Osteoblast (primary cell): ENCODE measurements at regions not wholly inside any gene's neighbourhood (a gene's known extent, or its start where the extent isn't known, plus 50 kb on each side); places are given as distances from the start of the nearest gene placed in this dataset.

Experiments used
- DNase-seq: peaks from one replicate; pipeline ENCODE4 v3.0.0; 2011; ENCODE audit warnings: low spot score, mixed read lengths; ENCODE audit not compliant: insufficient read length; ENCODE audit errors: missing footprints
- H2AFZ ChIP-seq: 2 replicates; pipeline ENCODE4 v1.6.0; 2011; ENCODE audit warnings: mild to moderate bottlenecking, low read length
- H3K27ac ChIP-seq: 2 replicates; pipeline ENCODE4 v1.5.1; 2011; ENCODE audit warnings: mild to moderate bottlenecking, low read depth, low read length, moderate library complexity
- H3K27me3 ChIP-seq: 2 replicates; pipeline ENCODE4 v1.6.0; 2012; ENCODE audit warnings: mild to moderate bottlenecking, control low read depth, inconsistent platforms, low read length, moderate library complexity; ENCODE audit not compliant: insufficient read depth
- H3K36me3 ChIP-seq: 2 replicates; pipeline ENCODE4 v1.5.1; 2011; ENCODE audit warnings: mild to moderate bottlenecking, low read length, control low read depth, moderate library complexity; ENCODE audit not compliant: insufficient read depth
- H3K4me1 ChIP-seq: 2 replicates; pipeline ENCODE4 v1.5.1; 2011; ENCODE audit warnings: mild to moderate bottlenecking, low read length, control low read depth, moderate library complexity; ENCODE audit not compliant: insufficient read depth
- H3K4me2 ChIP-seq: 2 replicates; pipeline ENCODE4 v1.6.0; 2011; ENCODE audit warnings: mild to moderate bottlenecking, low read length; ENCODE audit not compliant: insufficient read depth
- H3K4me3 ChIP-seq: fragments of 200-600 bp; sonication (generic); 3 replicates; pipeline ENCODE4 v1.5.1; 2012; ENCODE audit warnings: mild to moderate bottlenecking, low read length, inconsistent platforms; ENCODE audit not compliant: insufficient read depth
- H3K79me2 ChIP-seq: 2 replicates; pipeline ENCODE4 v1.6.0; 2012; ENCODE audit warnings: mild to moderate bottlenecking, low read length, control low read depth, inconsistent platforms; ENCODE audit not compliant: insufficient read depth
- H3K9me3 ChIP-seq: 2 replicates; pipeline ENCODE4 v1.5.1; 2011; ENCODE audit warnings: low read depth, low read length, control low read depth
- H4K20me1 ChIP-seq: 2 replicates; pipeline ENCODE4 v1.6.0; 2012; ENCODE audit warnings: mild to moderate bottlenecking, low read length, control low read depth; ENCODE audit not compliant: insufficient read depth
- TF ChIP-seq, protein P1 (sequence below): IDR thresholded peaks from 2 replicates; pipeline ENCODE4 v1.5.1; 2011; ENCODE audit warnings: mild to moderate bottlenecking, low read depth, low read length, moderate library complexity; ENCODE audit errors: extremely low read depth

DNA sequence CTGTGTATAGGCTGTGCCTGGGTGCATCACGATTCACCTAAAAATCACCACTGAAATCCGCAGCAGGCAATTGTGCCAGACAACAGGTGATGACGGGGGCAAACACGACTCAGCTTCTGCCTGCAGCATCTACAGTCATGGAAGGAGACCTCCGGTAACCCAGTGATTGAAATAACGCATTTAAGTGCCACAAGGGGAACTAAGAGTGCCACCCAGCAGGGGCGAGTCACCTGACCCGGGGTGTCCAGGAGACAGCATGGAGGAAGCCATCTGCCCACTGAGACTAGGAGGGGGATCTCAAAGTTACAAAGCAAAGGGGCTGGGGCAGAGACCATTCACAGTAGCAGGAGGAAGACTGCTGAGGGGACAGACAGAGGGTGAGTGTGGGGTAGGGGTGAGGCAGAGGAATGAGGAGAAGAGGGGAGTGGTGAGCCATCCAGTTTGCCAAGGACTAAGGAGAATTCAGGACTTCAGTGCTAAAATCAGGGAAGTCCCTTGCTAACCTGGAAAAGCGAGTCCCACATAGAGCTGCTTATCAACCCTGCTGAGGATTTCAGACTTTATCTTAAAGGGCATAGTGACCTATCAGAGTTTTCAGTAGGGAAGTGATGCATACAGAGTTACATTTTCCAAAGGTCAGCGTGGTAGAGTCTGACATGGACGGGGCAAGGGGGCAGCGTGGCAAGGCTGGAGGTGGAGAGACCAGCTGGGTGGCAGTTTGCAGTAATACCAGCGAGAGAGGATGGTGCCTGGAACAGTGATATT, 256.7 kb upstream of the HES1 start:
- no peaks in the 10 kb centered on the region for H3K9me3 ChIP-seq
- no peaks in the 10 kb centered on the region for H3K79me2 ChIP-seq
- TF ChIP-seq, protein P1, sequence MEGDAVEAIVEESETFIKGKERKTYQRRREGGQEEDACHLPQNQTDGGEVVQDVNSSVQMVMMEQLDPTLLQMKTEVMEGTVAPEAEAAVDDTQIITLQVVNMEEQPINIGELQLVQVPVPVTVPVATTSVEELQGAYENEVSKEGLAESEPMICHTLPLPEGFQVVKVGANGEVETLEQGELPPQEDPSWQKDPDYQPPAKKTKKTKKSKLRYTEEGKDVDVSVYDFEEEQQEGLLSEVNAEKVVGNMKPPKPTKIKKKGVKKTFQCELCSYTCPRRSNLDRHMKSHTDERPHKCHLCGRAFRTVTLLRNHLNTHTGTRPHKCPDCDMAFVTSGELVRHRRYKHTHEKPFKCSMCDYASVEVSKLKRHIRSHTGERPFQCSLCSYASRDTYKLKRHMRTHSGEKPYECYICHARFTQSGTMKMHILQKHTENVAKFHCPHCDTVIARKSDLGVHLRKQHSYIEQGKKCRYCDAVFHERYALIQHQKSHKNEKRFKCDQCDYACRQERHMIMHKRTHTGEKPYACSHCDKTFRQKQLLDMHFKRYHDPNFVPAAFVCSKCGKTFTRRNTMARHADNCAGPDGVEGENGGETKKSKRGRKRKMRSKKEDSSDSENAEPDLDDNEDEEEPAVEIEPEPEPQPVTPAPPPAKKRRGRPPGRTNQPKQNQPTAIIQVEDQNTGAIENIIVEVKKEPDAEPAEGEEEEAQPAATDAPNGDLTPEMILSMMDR, result no peak
- peaks cover 55% of the 10 kb centered on the region for H3K27me3 ChIP-seq
- H3K27ac ChIP-seq, result no peak overlapping the region
- H3K4me3 ChIP-seq, result no peak overlapping the region
- no peak overlapping the region for H2AFZ ChIP-seq
- H3K4me2 ChIP-seq, result no peak overlapping the region
- DNase-seq, result no peak
- peaks cover 5% of the 10 kb centered on the region for H3K4me1 ChIP-seq
- no peaks in the 10 kb centered on the region for H3K36me3 ChIP-seq
- H4K20me1 ChIP-seq, result no peaks in the 10 kb centered on the region

DNA sequence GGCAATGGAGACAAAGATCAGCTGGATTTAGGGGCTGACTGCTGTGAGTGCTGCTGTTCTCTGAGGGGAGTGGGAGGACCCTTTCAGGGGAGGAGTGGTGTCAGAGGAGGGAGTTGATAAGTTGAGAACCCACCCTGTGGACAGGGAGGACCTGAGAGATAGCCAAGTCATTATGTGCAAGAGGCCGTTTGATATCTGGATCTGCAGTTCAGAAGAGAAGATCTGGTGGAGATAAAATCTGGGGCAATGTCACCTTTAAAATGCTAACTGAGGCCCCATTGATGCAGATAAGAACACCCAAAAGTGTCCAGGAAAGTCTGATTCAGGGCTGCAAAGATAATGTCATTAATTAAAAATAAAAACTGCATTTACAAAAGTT, 256.1 kb upstream of the HES1 start:
- H3K4me2 ChIP-seq, result no peak overlapping the region
- DNase-seq, result no peak
- TF ChIP-seq, protein P1, result no peak
- peaks cover 49% of the 10 kb centered on the region for H3K27me3 ChIP-seq
- no peak overlapping the region for H3K27ac ChIP-seq
- H3K4me1 ChIP-seq, result peaks cover 5% of the 10 kb centered on the region
- H4K20me1 ChIP-seq, result no peaks in the 10 kb centered on the region
- H3K36me3 ChIP-seq, result no peaks in the 10 kb centered on the region
- no peaks in the 10 kb centered on the region for H3K9me3 ChIP-seq
- no peaks in the 10 kb centered on the region for H3K79me2 ChIP-seq
- no peak overlapping the region for H3K4me3 ChIP-seq
- H2AFZ ChIP-seq, result no peak overlapping the region

DNA sequence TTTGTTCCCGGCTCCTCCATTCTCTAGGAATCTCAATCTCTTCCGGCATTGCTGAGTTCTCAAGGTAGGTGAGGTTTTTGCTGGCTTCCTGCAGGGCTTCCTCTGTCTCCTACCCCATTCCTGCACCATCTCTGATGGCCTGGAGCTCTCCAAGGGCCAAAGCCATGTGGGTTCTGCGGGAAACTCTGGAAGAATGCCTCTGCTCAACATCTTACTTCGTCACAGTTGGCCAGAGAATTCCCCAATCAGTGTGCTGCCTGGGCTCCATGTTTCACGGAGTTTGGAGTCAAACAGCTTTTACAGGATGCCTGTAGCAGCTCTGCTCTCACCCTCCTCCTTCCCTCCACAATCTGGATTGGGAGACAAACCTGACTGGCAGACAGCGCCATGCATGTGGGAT, 253.9 kb upstream of the HES1 start:
- H3K36me3 ChIP-seq, result no peaks in the 10 kb centered on the region
- DNase-seq, result no peak
- H3K27ac ChIP-seq, result no peak overlapping the region
- H3K27me3 ChIP-seq, result peaks cover 27% of the 10 kb centered on the region
- H3K4me3 ChIP-seq, result no peak overlapping the region
- no peaks in the 10 kb centered on the region for H3K79me2 ChIP-seq
- H4K20me1 ChIP-seq, result no peaks in the 10 kb centered on the region
- no peak overlapping the region for H2AFZ ChIP-seq
- H3K4me1 ChIP-seq, result peaks cover 5% of the 10 kb centered on the region
- H3K4me2 ChIP-seq, result no peak overlapping the region
- TF ChIP-seq, protein P1, result no peak
- no peaks in the 10 kb centered on the region for H3K9me3 ChIP-seq

DNA sequence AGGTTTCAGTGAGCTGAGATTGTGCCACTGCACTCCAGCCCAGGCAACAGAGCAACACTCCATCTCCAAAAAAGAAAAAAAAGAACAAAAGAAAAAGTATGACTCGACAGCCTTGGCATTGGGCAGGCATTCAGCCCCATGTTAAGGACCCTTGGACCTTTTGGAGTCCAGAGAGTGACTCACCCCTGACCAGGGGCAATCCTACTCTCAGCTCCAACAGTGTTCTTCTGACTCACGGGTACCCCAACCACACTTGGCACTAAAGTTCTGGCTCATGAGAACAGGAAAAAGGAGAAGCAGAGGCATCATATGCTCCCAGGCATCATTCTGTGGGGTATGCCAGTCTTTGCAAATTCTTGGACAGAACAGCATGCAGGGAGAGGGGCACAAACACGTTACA, 252.4 kb upstream of the HES1 start:
- no peak for DNase-seq
- H3K27me3 ChIP-seq, result peaks cover 21% of the 10 kb centered on the region

More for the DNA sequence above, 252.4 kb upstream of the HES1 start:
- Histone ChIP-seq H3K27ac (no peak overlapping the region), H3K9me3 (no peaks in the 10 kb centered on the region), H3K79me2 (no peaks in the 10 kb centered on the region), H4K20me1 (no peaks in the 10 kb centered on the region), H3K4me3 (no peak overlapping the region), H2AFZ (no peak overlapping the region), H3K36me3 (no peaks in the 10 kb centered on the region), H3K4me2 (peak overlapping the region; percentile 33), H3K4me1 (peaks cover 5% of the 10 kb centered on the region)
- TF ChIP-seq, protein P1, result no peak
